Tibial artery (tissue), 4 donors: ENCODE measurements at regions not wholly inside any gene's neighbourhood (a gene's known extent, or its start where the extent isn't known, plus 50 kb on each side); places are given as distances from the start of the nearest gene placed in this dataset.

Experiments used
- DNase-seq, 2 donors: peaks; one replicate each; pipeline ENCODE4 v3.0.0-alpha.2; 2019
- H3K27ac ChIP-seq, 2 donors: fragments of 200-600 bp; sonication (generic) in 1 of 2; 1 replicate in 1 of 2; 2 replicates in 1 of 2; pipeline ENCODE4 v1.5.1; 2018 to 2019; ENCODE audit warnings: mild to moderate bottlenecking in 1 of 2
- H3K27me3 ChIP-seq, 2 donors: fragments of 200-600 bp; sonication (generic) in 1 of 2; one replicate each; pipeline versions ENCODE4 v1.5.1 to v1.6.0; 2016 to 2019
- H3K36me3 ChIP-seq, 3 donors: fragments of 200-600 bp; sonication (generic) in 2 of 3; one replicate each; pipeline ENCODE4 v1.5.1; 2016 to 2019; ENCODE audit warnings: mild to moderate bottlenecking in 2 of 3
- H3K4me1 ChIP-seq, 4 donors: fragments of 200-600 bp; sonication (generic) in 2 of 4; 1 replicate in 3 of 4; 2 replicates in 1 of 4; pipeline ENCODE4 v1.5.1; 2016 to 2019
- H3K4me3 ChIP-seq, 2 donors: fragments of 200-600 bp; sonication (generic) in 1 of 2; 1 replicate in 1 of 2; 2 replicates in 1 of 2; pipeline ENCODE4 v1.5.1; 2018 to 2019; ENCODE audit warnings: mild to moderate bottlenecking in 2 of 2
- H3K9me3 ChIP-seq, 3 donors: fragments of 200-600 bp; sonication (generic) in 1 of 3; one replicate each; pipeline ENCODE4 v1.5.1; 2016 to 2019
- CTCF ChIP-seq, 2 experiments: fragments of 200-600 bp in 1 of 2; fragments of 450-650 bp in 1 of 2; IDR thresholded peaks; one replicate each; pipeline ENCODE4 v1.5.1; 2017 to 2019; ENCODE audit warnings: antibody characterized with exemption in 2 of 2, mild to moderate bottlenecking in 1 of 2, moderate library complexity in 1 of 2
- intact Hi-C: fragments of 100-400 bp; cut with DNase I; formaldehyde crosslinking; loops from one replicate; pipeline ENCODE4 v1.15.0; 2023; ENCODE audit warnings: low total_unique reads

- Histone ChIP-seq H3K9me3 (no peaks in the 10 kb centered on the region), H3K36me3 (no peaks in the 10 kb centered on the region), H3K27ac (no peak overlapping the region), H3K4me1 (no peaks in the 10 kb centered on the region), H3K27me3 (no peaks in the 10 kb centered on the region), H3K4me3 (no peak overlapping the region)
- DNase-seq: no peak
- intact Hi-C loops: no loop called here
- no peak for TF ChIP-seq CTCF (IDR thresholded peaks at IDR 0.05)
Observed at GRCh38 chr5:12459326-12459725, 555.1 kb upstream of the CTNND2 start.

GRCh38 chr5:12419075-12419474 lies 514.8 kb upstream of the CTNND2 start:
- no peak for DNase-seq
- Histone ChIP-seq H3K36me3 (no peaks in the 10 kb centered on the region), H3K4me3 (no peak overlapping the region), H3K9me3 (no peaks in the 10 kb centered on the region), H3K27ac (no peak overlapping the region), H3K27me3 (no peaks in the 10 kb centered on the region), H3K4me1 (no peaks in the 10 kb centered on the region)
- no peak for TF ChIP-seq CTCF (IDR thresholded peaks at IDR 0.05)
- intact Hi-C loops: no loop called here

- peaks cover 0 to 4% (median 0%) of the 10 kb centered on the region in 3 donors for H3K9me3 ChIP-seq
- no peak for TF ChIP-seq CTCF (IDR thresholded peaks at IDR 0.05)
- H3K27me3 ChIP-seq: no peaks in the 10 kb centered on the region
- DNase-seq: no peak
- no peaks in the 10 kb centered on the region for H3K36me3 ChIP-seq
- intact Hi-C loops: no loop called here
- no peak overlapping the region for H3K27ac ChIP-seq
- no peaks in the 10 kb centered on the region for H3K4me1 ChIP-seq
- no peak overlapping the region for H3K4me3 ChIP-seq
Observed at GRCh38 chr5:12413585-12413984, 509.3 kb upstream of the CTNND2 start.

- no peaks in the 10 kb centered on the region for H3K27me3 ChIP-seq
- no peaks in the 10 kb centered on the region for H3K36me3 ChIP-seq
- no peaks in the 10 kb centered on the region for H3K4me1 ChIP-seq
- no peak overlapping the region for H3K27ac ChIP-seq
- no peak overlapping the region for H3K4me3 ChIP-seq
- no peak for TF ChIP-seq CTCF (IDR thresholded peaks at IDR 0.05)
- DNase-seq: no peak
- peaks cover 0 to 4% (median 0%) of the 10 kb centered on the region in 3 donors for H3K9me3 ChIP-seq
- intact Hi-C loops: no loop called here
Observed at GRCh38 chr5:12413075-12413474, 508.8 kb upstream of the CTNND2 start.

GRCh38 chr5:12399868-12400267 lies 495.6 kb upstream of the CTNND2 start:
- H3K9me3 ChIP-seq: no peaks in the 10 kb centered on the region
- H3K4me1 ChIP-seq: no peaks in the 10 kb centered on the region
- H3K27me3 ChIP-seq: no peaks in the 10 kb centered on the region
- DNase-seq: no peak
- H3K27ac ChIP-seq: no peak overlapping the region
- H3K36me3 ChIP-seq: no peaks in the 10 kb centered on the region
- no peak for TF ChIP-seq CTCF (IDR thresholded peaks at IDR 0.05)
- intact Hi-C loops: no loop called here
- no peak overlapping the region for H3K4me3 ChIP-seq

- Histone ChIP-seq H3K27me3 (no peaks in the 10 kb centered on the region), H3K4me3 (no peak overlapping the region), H3K4me1 (no peaks in the 10 kb centered on the region), H3K27ac (no peak overlapping the region), H3K9me3 (no peaks in the 10 kb centered on the region), H3K36me3 (no peaks in the 10 kb centered on the region)
- intact Hi-C loops: no loop called here
- no peak for DNase-seq
- TF ChIP-seq CTCF (IDR thresholded peaks at IDR 0.05): no peak
Observed at GRCh38 chr5:12392246-12392645, 488.0 kb upstream of the CTNND2 start.
